H1 (cell line): ENCODE measurements at regions not wholly inside any gene's neighbourhood (a gene's known extent, or its start where the extent isn't known, plus 50 kb on each side); places are given as distances from the start of the nearest gene placed in this dataset.

Experiments
- BCL11A ChIP-seq, 2 experiments: IDR thresholded peaks; one replicate each; pipeline ENCODE4 v1.6.1; 2011; ENCODE audit warnings: low read depth in 2 of 2, low read length in 2 of 2, mild to moderate bottlenecking in 2 of 2
- CTBP2 ChIP-seq: IDR thresholded peaks from 2 replicates; pipeline ENCODE4 v1.7.0; 2011; ENCODE audit warnings: borderline replicate concordance, mild to moderate bottlenecking, moderate library complexity, mixed read lengths, low read length; ENCODE audit not compliant: insufficient read depth, insufficient read length
- CTCF ChIP-seq, 3 experiments: IDR thresholded peaks; 1 replicate in 2 of 3; 2 replicates in 1 of 3; pipeline versions ENCODE4 v1.5.1 to v1.6.1; 2011; ENCODE audit warnings: low read length in 3 of 3, mild to moderate bottlenecking in 3 of 3, inconsistent platforms in 2 of 3, low read depth in 1 of 3, moderate library complexity in 1 of 3; ENCODE audit not compliant: insufficient read depth in 1 of 3; ENCODE audit errors: control extremely low read depth in 1 of 3
- EP300 ChIP-seq, 2 experiments: IDR thresholded peaks; 1 replicate in 1 of 2; 2 replicates in 1 of 2; pipeline ENCODE4 v1.6.1; 2011 to 2012; ENCODE audit warnings: low read depth in 2 of 2, low read length in 2 of 2, mild to moderate bottlenecking in 2 of 2, borderline replicate concordance in 1 of 2, inconsistent platforms in 1 of 2, moderate library complexity in 1 of 2
- JUND ChIP-seq: IDR thresholded peaks from 2 replicates; pipeline ENCODE4 v1.6.1; 2011; ENCODE audit warnings: mild to moderate bottlenecking, improper control_type of control experiment, low read length
- NRF1 ChIP-seq: IDR thresholded peaks from 2 replicates; pipeline ENCODE4 v1.6.1; 2011; ENCODE audit warnings: mild to moderate bottlenecking, low read depth, low read length, improper control_type of control experiment
- PHF8 ChIP-seq: fragments of 200-600 bp; sonication (generic); conservative IDR thresholded peaks from 2 replicates; pipeline ENCODE4 v1.7.1; 2012; ENCODE audit warnings: low read depth, mild to moderate bottlenecking, inconsistent platforms, low read length, moderate library complexity
- POU5F1 ChIP-seq: IDR thresholded peaks from 2 replicates; pipeline ENCODE4 v1.6.1; 2011; ENCODE audit warnings: low read depth, mild to moderate bottlenecking, low read length, moderate library complexity
- RBBP5 ChIP-seq: IDR thresholded peaks from 2 replicates; pipeline ENCODE4 v1.7.1; 2012; ENCODE audit warnings: low read depth, mild to moderate bottlenecking, inconsistent platforms, low read length, moderate library complexity, borderline replicate concordance
- SP1 ChIP-seq: IDR thresholded peaks from 2 replicates; pipeline ENCODE4 v1.6.1; 2011; ENCODE audit warnings: low read depth, low read length
- TAF1 ChIP-seq: IDR thresholded peaks from 2 replicates; pipeline ENCODE4 v1.6.1; 2011; ENCODE audit warnings: mild to moderate bottlenecking, low read depth, low read length
- TBP ChIP-seq: IDR thresholded peaks from 2 replicates; pipeline ENCODE4 v1.6.1; 2011; ENCODE audit warnings: low read depth, low read length, improper control_type of control experiment
- TCF12 ChIP-seq: IDR thresholded peaks from 2 replicates; pipeline ENCODE4 v1.6.1; 2011; ENCODE audit warnings: low read depth, mild to moderate bottlenecking, low read length
- TEAD4 ChIP-seq: IDR thresholded peaks from 2 replicates; pipeline ENCODE4 v1.6.1; 2012; ENCODE audit warnings: low read depth, low read length, inconsistent platforms, mixed read lengths
- USF2 ChIP-seq: IDR thresholded peaks from 2 replicates; pipeline ENCODE4 v1.6.1; 2011; ENCODE audit warnings: low read length, improper control_type of control experiment

- TF ChIP-seq TAF1 (0 out of 2 replicates have a peak, but pooled peaks have one; percentile 21), JUND (0 out of 2 replicates have a peak, but pooled peaks have one; percentile 15), TEAD4 (no peak), POU5F1 (no peak), CTCF (IDR thresholded peaks at IDR 0.05; ENCODE audit: control extremely low read depth in 1 of 3, insufficient read depth in 1 of 3, low read depth in 1 of 3, low read length in 3 of 3) (peak; percentile 64 to 96 (median 95)), RBBP5 (no peak), SP1 (no peak), USF2 (peak; percentile 48), TCF12 (no peak), NRF1 (peak; percentile 46), PHF8 (no peak), EP300 (IDR thresholded peaks at IDR 0.05; ENCODE audit: borderline replicate concordance in 1 of 2, low read depth in 2 of 2, low read length in 2 of 2) (no peak), CTBP2 (no peak), BCL11A (IDR thresholded peaks at IDR 0.05; ENCODE audit: low read depth in 2 of 2, low read length in 2 of 2) (no peak), TBP (no peak)
Measured at GRCh38 chr15:77543159-77543882, 89.4 kb downstream of the LINGO1 start (continued).
